DND-41 (cell line): ENCODE measurements at regions not wholly inside any gene's neighbourhood (a gene's known extent, or its start where the extent isn't known, plus 50 kb on each side); places are given as distances from the start of the nearest gene placed in this dataset.

Source experiments
- EZH2 ChIP-seq: IDR thresholded peaks from 3 replicates; pipeline ENCODE4 v1.6.1; 2012; ENCODE audit warnings: borderline replicate concordance, low read depth, mild to moderate bottlenecking, moderate library complexity, low read length, inconsistent platforms; ENCODE audit not compliant: severe bottlenecking
- TF ChIP-seq, protein P1 (sequence below): IDR thresholded peaks from 2 replicates; pipeline ENCODE4 v1.5.1; 2012; ENCODE audit warnings: borderline replicate concordance, low read length, moderate library complexity, mild to moderate bottlenecking; ENCODE audit not compliant: poor library complexity, severe bottlenecking; ENCODE audit errors: extremely low read depth

GRCh38 chr1:59185163-59185860, 111.6 kb upstream of the FGGY start:
- TF ChIP-seq, protein P1, sequence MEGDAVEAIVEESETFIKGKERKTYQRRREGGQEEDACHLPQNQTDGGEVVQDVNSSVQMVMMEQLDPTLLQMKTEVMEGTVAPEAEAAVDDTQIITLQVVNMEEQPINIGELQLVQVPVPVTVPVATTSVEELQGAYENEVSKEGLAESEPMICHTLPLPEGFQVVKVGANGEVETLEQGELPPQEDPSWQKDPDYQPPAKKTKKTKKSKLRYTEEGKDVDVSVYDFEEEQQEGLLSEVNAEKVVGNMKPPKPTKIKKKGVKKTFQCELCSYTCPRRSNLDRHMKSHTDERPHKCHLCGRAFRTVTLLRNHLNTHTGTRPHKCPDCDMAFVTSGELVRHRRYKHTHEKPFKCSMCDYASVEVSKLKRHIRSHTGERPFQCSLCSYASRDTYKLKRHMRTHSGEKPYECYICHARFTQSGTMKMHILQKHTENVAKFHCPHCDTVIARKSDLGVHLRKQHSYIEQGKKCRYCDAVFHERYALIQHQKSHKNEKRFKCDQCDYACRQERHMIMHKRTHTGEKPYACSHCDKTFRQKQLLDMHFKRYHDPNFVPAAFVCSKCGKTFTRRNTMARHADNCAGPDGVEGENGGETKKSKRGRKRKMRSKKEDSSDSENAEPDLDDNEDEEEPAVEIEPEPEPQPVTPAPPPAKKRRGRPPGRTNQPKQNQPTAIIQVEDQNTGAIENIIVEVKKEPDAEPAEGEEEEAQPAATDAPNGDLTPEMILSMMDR = no peak
- TF ChIP-seq EZH2 = no peak
